GM12874 (cell line): ENCODE measurements at regions not wholly inside any gene's neighbourhood (a gene's known extent, or its start where the extent isn't known, plus 50 kb on each side); places are given as distances from the start of the nearest gene placed in this dataset.

Source experiments
- CTCF ChIP-seq: IDR thresholded peaks from 2 replicates; pipeline ENCODE4 v1.5.1; 2011; ENCODE audit warnings: low read depth, mild to moderate bottlenecking, control low read depth, low read length, moderate library complexity; ENCODE audit not compliant: insufficient read depth

- TF ChIP-seq CTCF = no peak
Observed at GRCh38 chr6:169962604-169963469, 211.4 kb downstream of the ERMARD start.

- TF ChIP-seq CTCF = no peak
Observed at GRCh38 chr6:169961772-169962561, 210.5 kb downstream of the ERMARD start.

- no peak for TF ChIP-seq CTCF
Observed at GRCh38 chr6:169960886-169961611, 209.6 kb downstream of the ERMARD start.

GRCh38 chr6:169960521-169960885 lies 209.1 kb downstream of the ERMARD start:
- TF ChIP-seq CTCF = no peak

GRCh38 chr6:169960003-169960344 lies 208.6 kb downstream of the ERMARD start:
- no peak for TF ChIP-seq CTCF

- TF ChIP-seq CTCF = no peak
Observed at GRCh38 chr6:169959136-169960002, 207.9 kb downstream of the ERMARD start.

- TF ChIP-seq CTCF = no peak
Observed at GRCh38 chr6:169958510-169958909, 207.1 kb downstream of the ERMARD start.
